Ecto neural progenitor cell (in vitro differentiated cells): ENCODE measurements at regions not wholly inside any gene's neighbourhood (a gene's known extent, or its start where the extent isn't known, plus 50 kb on each side); places are given as distances from the start of the nearest gene placed in this dataset.
"Not testable (repeated sequence)": the region's sequence is repeated elsewhere in the genome, so short reads cannot be mapped to it uniquely, and the experiment has no call there.

ENCODE experiments used
- DNase-seq: peaks from one replicate; pipeline ENCODE4 v3.0.0-alpha.2; 2018; ENCODE audit warnings: low spot score

DNA sequence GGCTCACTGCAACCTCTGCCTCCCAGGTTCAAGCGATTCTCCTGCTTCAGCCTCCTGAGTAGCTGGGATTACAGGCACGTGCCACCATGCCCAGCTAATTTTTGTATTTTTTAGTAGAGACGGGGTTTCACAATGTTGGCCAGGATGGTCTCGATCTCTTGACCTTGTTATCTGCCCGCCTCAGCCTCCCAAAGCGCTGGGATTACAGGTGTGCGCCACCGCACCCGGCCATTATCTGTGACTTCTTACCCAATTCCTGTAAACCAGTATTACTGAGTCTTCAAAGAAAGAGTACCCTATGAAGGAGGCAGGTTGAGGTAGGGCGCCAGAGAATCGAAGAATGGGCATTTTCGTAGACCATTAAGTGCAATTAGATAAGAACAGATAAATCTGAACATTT, 504.8 kb upstream of the CITED2 start:
- DNase-seq = not testable (repeated sequence)

DNA sequence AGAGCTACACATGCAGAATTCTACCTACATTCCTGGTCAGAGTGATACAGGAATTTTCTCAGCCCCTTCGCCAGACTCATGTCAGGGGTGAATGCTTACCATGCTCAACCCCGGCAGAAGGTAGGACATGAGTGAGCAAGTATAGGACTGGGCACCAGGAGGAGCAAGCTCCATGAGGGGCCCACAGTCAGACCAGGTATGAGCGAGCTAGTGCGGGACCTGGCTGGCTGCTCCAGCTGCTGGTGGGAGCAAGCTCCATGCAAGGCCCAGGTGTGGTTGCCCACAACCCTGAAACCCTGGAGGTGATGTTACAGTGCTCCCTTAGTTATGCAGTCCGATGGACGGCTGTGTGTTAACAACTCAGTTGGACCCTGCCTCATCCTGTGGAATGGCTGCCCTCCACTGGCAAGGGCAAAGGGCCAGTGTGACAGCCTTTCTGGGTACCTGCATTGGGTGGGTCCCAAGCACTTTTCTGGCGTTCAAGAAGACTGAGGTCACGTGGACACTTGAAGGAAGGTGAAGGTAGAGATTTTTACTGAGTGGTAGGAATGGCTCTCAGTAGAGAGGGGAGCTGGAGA, 503.5 kb upstream of the CITED2 start:
- no peak for DNase-seq

GRCh38 chr6:139872665-139873064, 498.2 kb upstream of the CITED2 start:
- DNase-seq = no peak

- no peak for DNase-seq
Measured at GRCh38 chr6:139871803-139872510, 497.5 kb upstream of the CITED2 start.

- no peak for DNase-seq
Measured at GRCh38 chr6:139871165-139871710, 496.8 kb upstream of the CITED2 start.

GRCh38 chr6:139868576-139868975, 494.1 kb upstream of the CITED2 start:
- no peak for DNase-seq

DNA sequence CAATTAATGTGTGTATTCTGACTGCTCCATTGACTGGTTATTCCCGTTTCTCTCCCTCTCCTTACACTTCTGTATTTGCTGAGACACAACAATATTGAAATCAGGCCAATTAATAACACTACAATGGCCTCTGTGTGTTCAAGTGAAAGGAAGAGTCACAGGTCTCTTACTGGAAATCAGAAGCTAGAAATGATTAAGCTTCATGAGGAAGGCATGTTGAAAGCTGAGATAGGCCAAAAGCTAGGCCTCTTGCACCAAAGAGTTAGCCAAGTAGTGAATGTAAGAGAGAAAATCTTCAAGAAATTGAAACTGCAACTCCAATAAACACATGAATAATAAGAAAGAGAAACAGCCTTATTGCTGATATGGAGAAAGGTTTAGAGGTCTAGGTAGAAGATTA, 489.5 kb upstream of the CITED2 start:
- DNase-seq = no peak

GRCh38 chr6:139863346-139863745, 488.9 kb upstream of the CITED2 start:
- no peak for DNase-seq

- DNase-seq = no peak
Measured at GRCh38 chr6:139862311-139862710, 487.9 kb upstream of the CITED2 start.

GRCh38 chr6:139860203-139860602, 485.8 kb upstream of the CITED2 start:
- no peak for DNase-seq

GRCh38 chr6:139858429-139858828, 484.0 kb upstream of the CITED2 start:
- no peak for DNase-seq

DNA sequence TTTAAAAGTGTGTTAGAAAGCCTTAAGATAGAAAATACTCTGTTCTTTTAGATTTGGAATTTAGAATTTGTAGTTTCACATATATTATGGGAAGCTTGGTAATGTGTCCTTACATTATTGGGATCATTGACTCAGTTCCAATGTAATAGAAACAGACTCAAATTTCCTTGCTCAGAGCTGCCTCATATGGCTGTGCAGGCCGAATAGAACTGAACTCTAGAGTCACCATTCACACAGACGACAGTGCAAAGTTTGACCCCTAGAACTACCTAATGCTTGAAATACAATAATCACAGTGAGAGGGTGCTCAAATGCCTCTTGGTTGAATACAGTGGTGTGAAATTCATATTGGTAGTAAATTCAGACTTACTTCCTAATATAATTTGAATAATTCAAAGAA, 482.7 kb upstream of the CITED2 start:
- no peak for DNase-seq

- no peak for DNase-seq
Measured at GRCh38 chr6:139856562-139856961, 482.1 kb upstream of the CITED2 start.

- DNase-seq = no peak
Measured at GRCh38 chr6:139855671-139856311, 481.3 kb upstream of the CITED2 start.

DNA sequence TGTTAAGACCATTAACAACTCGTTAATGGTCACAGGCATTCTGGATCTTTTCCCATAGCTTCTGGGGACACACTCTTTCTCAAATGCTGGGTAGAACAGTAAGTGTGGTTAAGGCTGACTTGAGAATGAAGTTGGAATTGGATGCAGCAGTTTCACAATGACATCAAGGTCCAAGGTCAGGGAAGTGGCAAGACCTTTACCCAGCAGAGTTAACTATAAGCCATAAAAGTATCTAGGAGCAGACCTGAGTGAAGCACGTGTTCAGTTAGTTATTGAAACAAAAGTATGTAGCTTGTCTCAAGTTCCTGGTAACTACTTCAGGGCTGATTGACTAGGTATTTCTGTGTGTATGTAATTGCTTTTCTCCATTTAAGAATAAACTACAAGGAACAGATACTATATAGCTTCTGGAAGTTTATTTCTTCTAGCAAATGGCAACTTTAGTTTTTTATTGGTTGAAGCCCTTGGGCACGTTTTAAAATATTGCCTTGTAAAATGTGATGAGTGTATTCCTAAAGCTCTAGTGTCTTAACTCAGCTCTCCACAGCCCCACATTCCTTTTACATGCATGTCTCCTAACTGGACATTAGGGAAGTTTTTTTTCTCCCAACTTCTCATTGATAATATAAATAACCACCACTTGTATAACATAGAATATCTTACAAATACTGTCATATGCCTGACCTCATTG, 479.0 kb upstream of the CITED2 start:
- DNase-seq = no peak

DNA sequence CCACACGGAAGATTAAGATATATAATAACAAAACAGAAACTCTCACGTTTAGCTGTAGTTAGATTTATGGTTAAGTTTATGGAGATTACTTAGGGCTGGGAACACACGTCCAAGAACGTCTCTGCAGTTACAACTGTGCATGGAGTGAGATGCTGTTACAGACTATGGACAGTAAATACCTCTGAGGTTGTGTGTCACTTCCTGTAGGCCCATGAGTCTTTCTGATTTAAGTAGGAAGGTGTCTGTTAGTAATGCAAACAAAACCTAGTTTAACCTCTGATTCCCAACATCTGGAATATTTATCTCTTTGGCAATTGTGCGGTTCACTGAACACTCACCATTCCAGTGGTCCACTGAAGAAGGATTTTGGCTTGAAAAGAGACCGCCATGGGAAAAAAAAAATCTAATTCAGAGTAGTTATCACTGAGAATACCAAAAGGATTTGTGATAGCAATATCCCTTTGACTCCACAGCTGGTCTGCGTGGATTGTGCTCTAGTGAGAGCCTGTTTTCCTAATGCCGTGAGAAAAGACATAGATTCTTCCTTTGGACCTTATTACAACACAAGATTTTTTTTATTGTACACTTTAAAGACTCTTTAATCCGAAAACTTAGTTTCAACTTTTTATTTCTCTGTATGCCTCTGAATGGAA, 478.2 kb upstream of the CITED2 start:
- DNase-seq = no peak

- no peak for DNase-seq
Measured at GRCh38 chr6:139852067-139852466, 477.6 kb upstream of the CITED2 start.

- DNase-seq = no peak
Measured at GRCh38 chr6:139851206-139851605, 476.8 kb upstream of the CITED2 start.

DNA sequence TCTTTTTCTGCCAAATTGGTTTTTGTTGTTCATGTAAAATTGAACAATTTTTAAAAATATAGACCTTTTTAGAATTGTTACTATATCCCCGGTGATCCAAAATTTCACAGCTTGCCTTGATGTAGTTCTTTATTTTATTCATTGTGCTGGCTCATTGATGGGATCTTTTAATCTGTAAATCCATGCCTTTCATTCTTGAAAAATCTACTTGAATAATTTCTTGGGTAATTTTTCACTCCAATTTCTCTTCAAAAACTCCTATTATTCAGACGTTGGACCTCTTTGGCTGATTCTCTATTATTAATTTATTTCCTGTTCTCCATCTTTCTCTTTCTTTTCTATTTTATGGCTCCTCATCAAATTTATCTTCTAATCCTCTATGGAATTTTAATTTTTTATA, 476.1 kb upstream of the CITED2 start:
- no peak for DNase-seq

DNA sequence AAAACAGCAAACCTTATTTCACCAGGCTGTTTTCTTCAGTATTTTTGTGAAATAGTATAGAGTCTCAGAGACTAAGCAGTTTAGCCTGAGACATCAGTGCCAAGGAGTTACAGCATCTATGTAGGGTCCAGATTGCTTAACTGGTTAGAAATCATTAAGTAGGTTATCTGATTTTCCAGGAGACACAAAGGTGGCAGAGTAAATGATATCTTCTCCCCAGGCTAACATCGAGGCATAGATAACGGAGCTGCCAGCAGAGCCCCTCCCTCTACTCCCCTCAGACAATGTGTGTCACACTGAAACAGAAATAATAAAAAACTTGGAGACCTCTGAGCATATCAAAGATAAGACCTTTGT, 473.0 kb upstream of the CITED2 start:
- no peak for DNase-seq

DNA sequence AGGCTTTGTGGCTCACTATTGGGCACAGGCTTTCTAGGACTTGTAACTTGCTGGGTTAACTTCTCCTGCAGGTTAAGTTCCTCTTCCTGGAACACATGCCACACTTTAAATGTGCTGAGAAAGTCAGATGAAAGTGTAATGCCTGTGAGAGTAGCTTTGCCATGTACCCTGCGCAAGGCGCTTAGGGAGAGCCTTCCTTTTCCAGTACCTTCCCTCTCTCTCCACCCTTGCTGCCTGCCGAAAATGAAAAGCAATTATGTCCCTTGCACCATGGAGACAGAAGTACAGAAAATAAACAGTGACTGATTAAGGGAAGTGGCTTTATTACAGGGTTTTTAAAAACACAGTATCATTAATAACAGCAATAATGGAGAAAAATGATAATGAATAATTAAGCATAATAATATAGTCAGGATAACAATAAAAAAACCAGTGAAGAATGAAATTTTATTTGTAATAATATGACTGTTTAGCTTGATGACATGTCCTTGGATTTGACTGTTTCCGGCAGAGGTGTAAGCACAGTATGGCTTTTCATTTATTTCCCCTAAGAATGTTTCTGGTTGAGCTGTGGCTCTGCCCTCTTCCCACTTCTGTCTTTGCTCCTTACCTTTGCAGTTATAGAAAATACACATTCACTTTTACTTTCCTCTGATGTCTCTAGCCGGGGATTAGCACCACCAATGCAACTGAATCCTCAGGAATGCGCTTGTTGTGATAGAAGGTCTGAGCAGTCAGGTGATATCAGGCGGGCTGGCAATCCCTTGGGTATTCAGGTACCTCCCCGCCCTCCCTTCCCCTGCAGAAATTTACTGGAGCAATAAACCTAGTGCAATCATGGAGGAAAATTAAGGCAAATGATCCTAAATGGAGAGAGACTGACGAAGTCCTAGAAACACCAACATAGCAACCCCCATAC, 472.3 kb upstream of the CITED2 start:
- DNase-seq = no peak
